Adrenal gland (tissue), 9 donors: ENCODE measurements at regions not wholly inside any gene's neighbourhood (a gene's known extent, or its start where the extent isn't known, plus 50 kb on each side); places are given as distances from the start of the nearest gene placed in this dataset.

Experiments used
- DNase-seq, 7 donors: peaks; one replicate each; pipeline ENCODE4 v3.0.0-alpha.2; 2019 to 2020
- H3K27ac ChIP-seq, 5 donors: fragments of 200-600 bp; sonication (generic) in 4 of 5; 1 replicate in 3 of 5; 2 replicates in 2 of 5; pipeline versions ENCODE4 v1.5.1 to v1.8.0; 2016 to 2020; ENCODE audit warnings: mild to moderate bottlenecking in 1 of 5
- H3K27me3 ChIP-seq: fragments of 200-600 bp; 2 replicates; pipeline ENCODE4 v1.8.0; 2021
- H3K36me3 ChIP-seq, 2 donors: fragments of 200-600 bp; replicated peaks in 1 of 2; 1 replicate in 1 of 2; 2 replicates in 1 of 2; pipeline versions ENCODE4 v1.5.1 to v1.8.0; 2018 to 2022
- H3K4me1 ChIP-seq, 2 donors: fragments of 200-600 bp; replicated peaks in 1 of 2; 1 replicate in 1 of 2; 2 replicates in 1 of 2; pipeline versions ENCODE4 v1.5.1 to v1.8.0; 2018 to 2021
- H3K4me3 ChIP-seq, 4 donors: fragments of 200-600 bp; sonication (generic) in 3 of 4; one replicate each; pipeline ENCODE4 v1.5.1; 2016 to 2018
- H3K9me3 ChIP-seq, 3 donors: fragments of 200-600 bp; sonication (generic) in 1 of 3; replicated peaks in 1 of 3; 1 replicate in 2 of 3; 2 replicates in 1 of 3; pipeline versions ENCODE4 v1.5.1 to v1.8.0; 2016 to 2021
- CTCF ChIP-seq, 6 experiments: fragments of 450-650 bp in 4 of 6; fragments of 200-600 bp in 2 of 6; sonication (generic) in 1 of 6; IDR thresholded peaks; 1 replicate in 5 of 6; 2 replicates in 1 of 6; pipeline versions ENCODE4 v1.5.1 to v1.8.0; 2016 to 2021; ENCODE audit warnings: antibody characterized with exemption in 6 of 6, mild to moderate bottlenecking in 2 of 6, moderate library complexity in 1 of 6
- POLR2A ChIP-seq, 2 donors: fragments of 450-650 bp; IDR thresholded peaks; one replicate each; pipeline ENCODE4 v1.6.1; 2017; ENCODE audit warnings: antibody characterized with exemption in 2 of 2, mild to moderate bottlenecking in 2 of 2, moderate library complexity in 1 of 2
- WGBS, 4 donors: extraction: QIAGEN DNeasy Blood & Tissue Kit in 2 of 4; methylation state at CpG; one replicate each; pipeline versions ENCODE4 v1.1.5 to v1.1.7; 2013 to 2017; 5-methylcytosine and 5-hydroxymethylcytosine counted together
- intact Hi-C, 2 donors: fragments of 100-400 bp; cut with DNase I; formaldehyde crosslinking; loops; one replicate each; pipeline versions ENCODE4 v1.14.1 to v1.15.0; 2022 to 2023
- donor health status: healthy with polysubstance abuse.
- donor health status: Bipolar disorder and iron deficiency.
- donor health status: DM: yes; HTN: yes; CAD: no.
- donor health status: DM: no; HTN: no; CAD: no.
- donor health status: DM: no; HTN: no; CAD: no.

- H3K4me3 ChIP-seq: no peak overlapping the region
- no peaks in the 10 kb centered on the region for H3K9me3 ChIP-seq
- no peaks in the 10 kb centered on the region for H3K4me1 ChIP-seq
- WGBS, 4 donors: 88 to 96% (median 92%) methylated on average over 4 of the region's 4 CpGs
- H3K36me3 ChIP-seq: no peaks in the 10 kb centered on the region
- TF ChIP-seq CTCF (IDR thresholded peaks at IDR 0.05): no peak
- no peak for TF ChIP-seq POLR2A (IDR thresholded peaks at IDR 0.05)
- H3K27ac ChIP-seq: no peak overlapping the region
- no peak for DNase-seq
- intact Hi-C loops: loop anchor here (10.0 kb wide), 2 partner anchors 372 to 602 kb away; no protein-coding TSS in a partner anchor
- H3K27me3 ChIP-seq: no peaks in the 10 kb centered on the region
Observed at GRCh38 chr5:104186510-104186909, 623.9 kb upstream of the NUDT12 start.

GRCh38 chr5:104186100-104186499 lies 623.5 kb upstream of the NUDT12 start:
- Histone ChIP-seq H3K4me3 (no peak overlapping the region), H3K27ac (no peak overlapping the region), H3K4me1 (no peaks in the 10 kb centered on the region), H3K36me3 (no peaks in the 10 kb centered on the region), H3K9me3 (no peaks in the 10 kb centered on the region), H3K27me3 (no peaks in the 10 kb centered on the region)
- 94 to 96% (median 95%) methylated on average over 7 of the region's 7 CpGs for WGBS, 4 donors
- TF ChIP-seq CTCF (IDR thresholded peaks at IDR 0.05) (no peak), POLR2A (IDR thresholded peaks at IDR 0.05) (no peak)
- intact Hi-C loops: loop anchor here (10.0 kb wide), 2 partner anchors 371 to 601 kb away; no protein-coding TSS in a partner anchor
- no peak for DNase-seq

- TF ChIP-seq POLR2A (IDR thresholded peaks at IDR 0.05): no peak
- TF ChIP-seq CTCF (IDR thresholded peaks at IDR 0.05): no peak
- DNase-seq: no peak
- no peaks in the 10 kb centered on the region for H3K4me1 ChIP-seq
- H3K36me3 ChIP-seq: no peaks in the 10 kb centered on the region
- WGBS, 4 donors: 60 to 73% (median 69%) methylated on average over 3 of the region's 3 CpGs
- no peak overlapping the region for H3K4me3 ChIP-seq
- intact Hi-C loops: loop anchor here (10.0 kb wide), 2 partner anchors 369 to 599 kb away; no protein-coding TSS in a partner anchor
- H3K27ac ChIP-seq: no peak overlapping the region
- H3K27me3 ChIP-seq: no peaks in the 10 kb centered on the region
- H3K9me3 ChIP-seq: no peaks in the 10 kb centered on the region
Observed at GRCh38 chr5:104184264-104184663, 621.7 kb upstream of the NUDT12 start.

- no peaks in the 10 kb centered on the region for H3K4me1 ChIP-seq
- 56 to 62% (median 58%) methylated on average over 9 of the region's 9 CpGs for WGBS, 4 donors
- intact Hi-C loops: no loop called here
Observed at GRCh38 chr5:104178829-104179456, 616.4 kb upstream of the NUDT12 start.

More at GRCh38 chr5:104178829-104179456, 616.4 kb upstream of the NUDT12 start:
- H3K4me3 ChIP-seq: no peak overlapping the region
- TF ChIP-seq POLR2A (IDR thresholded peaks at IDR 0.05) (no peak), CTCF (IDR thresholded peaks at IDR 0.05) (peak; percentile 28 to 82 (median 61))
- no peaks in the 10 kb centered on the region for H3K36me3 ChIP-seq
- no peaks in the 10 kb centered on the region for H3K9me3 ChIP-seq
- H3K27me3 ChIP-seq: no peaks in the 10 kb centered on the region
- peak; percentile 32 to 75 (median 71) for DNase-seq
- no peak overlapping the region for H3K27ac ChIP-seq
